Uterus (tissue), 3 donors: ENCODE measurements at regions not wholly inside any gene's neighbourhood (a gene's known extent, or its start where the extent isn't known, plus 50 kb on each side); places are given as distances from the start of the nearest gene placed in this dataset.

ENCODE experiments used
- DNase-seq, 2 donors: peaks; one replicate each; pipeline ENCODE4 v3.0.0-alpha.2; 2019 to 2020
- H3K27ac ChIP-seq, 2 donors: fragments of 200-600 bp; sonication (generic); 1 replicate in 1 of 2; 2 replicates in 1 of 2; pipeline ENCODE4 v1.5.1; 2016 to 2018
- H3K27me3 ChIP-seq, 2 donors: fragments of 200-600 bp; sonication (generic); one replicate each; pipeline ENCODE4 v1.5.1; 2018 to 2019; ENCODE audit warnings: control low read depth in 1 of 2
- H3K36me3 ChIP-seq, 2 donors: fragments of 200-600 bp; sonication (generic); one replicate each; pipeline ENCODE4 v1.5.1; 2019; ENCODE audit warnings: control low read depth in 1 of 2
- H3K4me1 ChIP-seq, 2 donors: fragments of 200-600 bp; sonication (generic); one replicate each; pipeline ENCODE4 v1.5.1; 2018 to 2019; ENCODE audit warnings: control low read depth in 1 of 2
- H3K4me3 ChIP-seq, 2 donors: fragments of 200-600 bp; sonication (generic); 1 replicate in 1 of 2; 2 replicates in 1 of 2; pipeline ENCODE4 v1.5.1; 2018 to 2019; ENCODE audit warnings: mild to moderate bottlenecking in 1 of 2
- H3K9me3 ChIP-seq, 2 donors: fragments of 200-600 bp; sonication (generic); one replicate each; pipeline ENCODE4 v1.5.1; 2019; ENCODE audit warnings: control low read depth in 1 of 2
- CTCF ChIP-seq, 4 experiments: fragments of 200-600 bp in 2 of 4; fragments of 450-650 bp in 2 of 4; sonication (generic) in 2 of 4; IDR thresholded peaks; one replicate each; pipeline ENCODE4 v1.5.1; 2016 to 2019; ENCODE audit warnings: antibody characterized with exemption in 4 of 4, mild to moderate bottlenecking in 2 of 4, moderate library complexity in 1 of 4
- POLR2A ChIP-seq, 2 donors: fragments of 450-650 bp; IDR thresholded peaks; one replicate each; pipeline ENCODE4 v1.6.1; 2016; ENCODE audit warnings: antibody characterized with exemption in 2 of 2, mild to moderate bottlenecking in 1 of 2, moderate library complexity in 1 of 2
- intact Hi-C: fragments of 100-400 bp; cut with DNase I; formaldehyde crosslinking; loops from one replicate; pipeline ENCODE4 v1.15.1; 2023; ENCODE audit warnings: low total_unique reads
- donor health status: DM: yes; HTN: yes; CAD: no.

GRCh38 chr18:39788383-39788782, 2166.7 kb upstream of the PIK3C3 start:
- DNase-seq, result no peak
- H3K9me3 ChIP-seq, result no peaks in the 10 kb centered on the region
- no peaks in the 10 kb centered on the region for H3K4me1 ChIP-seq
- TF ChIP-seq POLR2A (IDR thresholded peaks at IDR 0.05), result no peak
- no peak for TF ChIP-seq CTCF (IDR thresholded peaks at IDR 0.05)
- H3K27me3 ChIP-seq, result no peaks in the 10 kb centered on the region
- H3K27ac ChIP-seq, result no peak overlapping the region
- intact Hi-C loops, result no loop called here
- no peak overlapping the region for H3K4me3 ChIP-seq
- no peaks in the 10 kb centered on the region for H3K36me3 ChIP-seq

GRCh38 chr18:39786477-39786876, 2168.6 kb upstream of the PIK3C3 start:
- Histone ChIP-seq H3K27me3 (no peaks in the 10 kb centered on the region), H3K36me3 (no peaks in the 10 kb centered on the region), H3K27ac (no peak overlapping the region), H3K4me3 (no peak overlapping the region), H3K4me1 (no peaks in the 10 kb centered on the region), H3K9me3 (no peaks in the 10 kb centered on the region)
- intact Hi-C loops, result no loop called here
- TF ChIP-seq CTCF (IDR thresholded peaks at IDR 0.05) (no peak), POLR2A (IDR thresholded peaks at IDR 0.05) (no peak)
- no peak for DNase-seq

GRCh38 chr18:39784541-39784940, 2170.5 kb upstream of the PIK3C3 start:
- TF ChIP-seq CTCF (IDR thresholded peaks at IDR 0.05) (no peak), POLR2A (IDR thresholded peaks at IDR 0.05) (no peak)
- H3K4me3 ChIP-seq, result no peak overlapping the region

GRCh38 chr18:39781565-39781964, 2173.5 kb upstream of the PIK3C3 start:
- TF ChIP-seq CTCF (IDR thresholded peaks at IDR 0.05), result no peak
- TF ChIP-seq POLR2A (IDR thresholded peaks at IDR 0.05), result no peak
- intact Hi-C loops, result no loop called here
- no peaks in the 10 kb centered on the region for H3K36me3 ChIP-seq
- H3K4me1 ChIP-seq, result no peaks in the 10 kb centered on the region
- H3K27me3 ChIP-seq, result no peaks in the 10 kb centered on the region
- no peak for DNase-seq
- H3K9me3 ChIP-seq, result no peaks in the 10 kb centered on the region
- H3K27ac ChIP-seq, result no peak overlapping the region
- no peak overlapping the region for H3K4me3 ChIP-seq

More at GRCh38 chr18:39784541-39784940, 2170.5 kb upstream of the PIK3C3 start:
- Histone ChIP-seq H3K27ac (no peak overlapping the region), H3K4me1 (no peaks in the 10 kb centered on the region), H3K36me3 (no peaks in the 10 kb centered on the region), H3K9me3 (no peaks in the 10 kb centered on the region), H3K27me3 (no peaks in the 10 kb centered on the region)
- DNase-seq, result no peak
- intact Hi-C loops, result no loop called here

- intact Hi-C loops, result no loop called here
- DNase-seq, result no peak
Observed at GRCh38 chr18:39780774-39781173, 2174.3 kb upstream of the PIK3C3 start.

More at GRCh38 chr18:39780774-39781173, 2174.3 kb upstream of the PIK3C3 start:
- H3K27ac ChIP-seq, result no peak overlapping the region
- no peak for TF ChIP-seq CTCF (IDR thresholded peaks at IDR 0.05)
- TF ChIP-seq POLR2A (IDR thresholded peaks at IDR 0.05), result no peak
- H3K4me3 ChIP-seq, result no peak overlapping the region
- H3K9me3 ChIP-seq, result no peaks in the 10 kb centered on the region
- H3K27me3 ChIP-seq, result no peaks in the 10 kb centered on the region
- no peaks in the 10 kb centered on the region for H3K4me1 ChIP-seq
- no peaks in the 10 kb centered on the region for H3K36me3 ChIP-seq
